ENCODE measurements at regions not wholly inside any gene's neighbourhood (a gene's known extent, or its start where the extent isn't known, plus 50 kb on each side); places are given as distances from the start of the nearest gene placed in this dataset.
"Not testable (repeated sequence)": the region's sequence is repeated elsewhere in the genome, so short reads cannot be mapped to it uniquely, and the experiment has no call there.

DNA sequence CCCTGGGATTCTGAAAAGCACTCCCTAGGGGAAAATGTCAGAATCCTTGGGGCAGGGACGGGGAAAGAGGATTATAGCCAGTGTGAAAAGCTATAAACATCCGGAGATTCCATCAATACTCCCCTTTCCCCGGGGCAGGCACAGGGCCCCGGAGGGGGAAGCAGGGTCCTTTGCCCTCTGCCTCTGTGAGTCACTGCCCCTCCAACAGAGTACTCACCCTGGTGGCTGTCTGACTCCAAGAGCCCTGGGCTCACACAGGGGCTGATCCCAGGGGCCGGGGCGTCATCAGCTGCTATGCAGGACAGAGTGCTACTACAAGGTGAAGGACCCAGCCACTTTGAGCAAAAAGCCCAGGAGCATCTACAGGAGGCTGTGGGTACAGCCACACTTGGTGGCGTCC is 133.0 kb upstream of the PRR20G start:
- no peak for DNase-seq (ENCODE audit: insufficient read length, low spot score)
- no peak for FAIRE-seq

DNA sequence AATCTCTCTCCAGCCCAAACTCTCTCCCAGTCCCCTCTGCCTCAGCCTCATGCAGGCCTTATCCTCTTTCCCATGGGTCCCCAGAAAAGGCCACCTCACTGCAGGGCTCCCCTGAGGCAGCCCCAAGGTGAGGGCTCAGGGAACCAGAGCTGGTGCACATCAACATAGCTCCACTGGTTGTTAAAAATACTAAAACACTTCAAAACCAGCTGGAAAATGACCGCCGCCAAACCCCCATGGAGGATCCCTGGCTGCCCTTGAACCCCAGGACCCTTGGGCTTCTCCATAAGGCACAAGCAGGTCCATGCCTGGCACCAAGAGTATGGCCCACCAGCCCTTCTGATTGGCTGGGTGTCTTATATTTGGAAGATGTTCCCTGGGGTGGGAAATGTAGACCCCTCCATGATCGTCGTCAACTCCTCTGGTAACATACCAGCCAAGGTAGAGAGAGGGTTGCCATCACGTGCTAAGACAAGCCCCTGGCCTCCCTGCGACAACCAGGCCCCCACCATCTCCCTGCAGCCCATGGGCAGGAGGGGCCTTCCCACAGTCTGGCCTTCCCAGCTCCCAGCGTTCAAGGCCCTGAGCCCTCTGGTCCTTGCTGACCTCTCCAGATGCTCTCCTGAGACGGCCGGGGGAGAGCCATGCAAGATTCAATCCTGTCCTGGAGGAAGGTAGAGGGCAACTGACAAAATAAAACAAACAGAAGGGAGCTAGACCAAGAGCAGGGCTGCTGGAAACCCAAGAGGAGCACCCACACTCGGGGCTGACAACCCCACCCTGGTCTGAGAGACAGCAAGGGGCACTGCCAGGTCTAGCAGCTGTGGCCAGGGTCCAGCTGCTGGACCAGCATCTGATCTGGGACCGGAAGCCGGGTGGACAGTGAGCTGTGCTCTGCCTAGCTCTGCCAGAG is 132.1 kb upstream of the PRR20G start:
- DNase-seq (ENCODE audit: insufficient read length, low spot score) (no peak), FAIRE-seq (no peak)

DNA sequence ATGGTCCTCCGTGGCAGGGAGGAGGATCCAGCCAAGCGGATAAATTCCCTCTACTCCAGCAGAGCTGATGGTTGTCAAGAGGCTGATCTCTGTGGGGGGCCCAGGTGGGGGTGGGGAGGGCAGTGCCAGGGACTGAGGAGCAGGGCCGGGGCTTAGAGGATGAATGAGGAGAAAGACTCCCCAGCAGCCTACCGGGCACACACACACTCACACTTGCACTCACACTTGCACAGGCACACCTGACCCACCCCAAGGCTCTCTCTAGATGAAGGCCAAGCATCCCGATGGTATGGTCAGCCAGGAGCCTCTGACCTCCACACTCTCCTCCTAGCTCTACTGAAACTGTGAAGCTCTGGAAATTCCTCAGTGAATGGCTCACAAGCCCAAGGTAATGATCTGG is 131.3 kb upstream of the PRR20G start:
- DNase-seq (ENCODE audit: insufficient read length, low spot score): no peak

DNA sequence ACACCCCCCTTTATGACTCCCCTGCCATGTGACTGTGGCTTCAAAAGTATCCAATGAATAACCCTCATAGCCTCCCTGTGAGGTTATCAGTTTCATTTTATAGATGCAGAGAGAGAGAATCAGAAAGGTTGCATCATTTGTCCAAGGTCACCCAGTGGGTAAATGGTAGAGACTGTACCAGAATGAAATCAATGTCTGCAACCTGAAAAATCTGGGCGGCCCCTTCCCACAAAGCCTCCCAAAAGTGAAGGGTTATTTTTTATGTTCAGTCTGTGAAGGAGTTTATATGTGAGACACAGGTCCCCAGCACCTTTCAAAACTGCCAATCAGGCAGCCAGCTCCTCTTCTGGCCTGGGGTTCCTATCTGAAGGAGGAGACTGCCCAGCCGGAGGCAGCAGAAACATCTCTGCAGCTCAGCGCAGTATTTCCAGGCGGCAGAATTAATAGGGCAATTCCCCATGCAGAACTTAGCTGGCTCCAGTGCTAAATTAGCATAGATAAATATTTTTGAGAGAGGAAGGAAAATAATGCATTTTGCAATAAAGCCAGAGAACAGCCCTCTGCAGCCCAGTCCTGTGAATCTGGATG is 130.8 kb upstream of the PRR20G start:
- FAIRE-seq: no peak
- DNase-seq (ENCODE audit: insufficient read length, low spot score): no peak

More for the DNA sequence above, 131.3 kb upstream of the PRR20G start:
- no peak for FAIRE-seq

DNA sequence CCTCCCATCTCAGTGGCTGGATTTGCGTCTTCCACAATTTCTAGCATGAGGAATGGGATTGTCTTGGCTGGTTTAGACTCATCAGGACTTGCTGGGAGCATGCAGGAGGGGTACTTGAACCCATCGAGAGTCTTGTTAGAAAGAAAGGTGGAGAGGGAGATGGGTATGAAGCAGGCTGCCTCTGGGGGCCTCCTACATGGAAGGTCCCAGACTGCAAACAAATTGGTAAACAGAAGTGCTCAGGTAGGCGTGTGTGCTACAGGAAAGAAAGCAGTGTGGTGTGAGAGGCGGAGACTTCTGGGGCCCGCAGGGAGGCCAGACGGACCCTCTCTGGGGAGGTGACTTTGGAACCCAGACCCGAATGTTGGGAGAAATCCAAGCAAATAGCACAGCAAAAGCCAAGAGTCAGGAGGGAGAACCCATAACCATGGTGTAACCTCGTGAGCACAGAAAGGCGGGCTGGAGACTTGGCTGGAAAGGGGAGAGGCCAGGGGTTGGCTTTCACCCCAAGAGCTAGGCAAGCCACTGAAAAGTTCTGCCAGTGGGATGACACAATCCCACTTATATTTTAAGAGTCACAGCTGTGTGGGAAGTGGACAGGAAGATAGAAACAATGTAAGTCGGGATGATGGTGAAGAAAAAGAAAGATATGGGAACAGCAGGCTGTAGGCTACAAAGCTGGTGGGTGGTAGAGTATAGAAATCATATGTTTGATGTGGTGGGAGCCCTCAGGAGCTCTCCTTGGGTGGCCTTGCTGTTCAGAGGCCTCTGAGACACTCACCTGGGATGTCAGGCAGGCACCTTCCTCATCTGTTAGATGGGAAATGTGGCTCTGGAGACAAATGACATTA is 130.1 kb upstream of the PRR20G start:
- FAIRE-seq: no peak
- DNase-seq (ENCODE audit: insufficient read length, low spot score): no peak

DNA sequence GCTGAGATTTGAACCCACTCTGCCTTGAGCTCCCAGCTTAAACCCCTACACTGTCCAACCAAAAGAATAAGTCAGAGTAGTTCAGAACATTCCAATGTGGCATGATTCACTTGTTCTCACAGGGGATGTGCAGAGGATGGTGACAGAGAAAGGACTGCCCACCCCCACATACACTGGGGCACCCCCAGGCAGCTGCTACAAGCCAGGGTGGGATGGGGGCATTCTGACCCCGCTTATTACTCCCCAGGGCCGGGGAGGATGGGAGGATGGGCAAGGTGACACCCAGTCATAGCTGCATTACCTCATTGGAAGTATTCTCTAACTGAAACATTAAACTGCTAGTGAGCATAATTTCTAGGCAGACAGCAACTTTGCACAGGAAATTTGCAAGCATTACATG is 126.0 kb upstream of the PRR20G start:
- DNase-seq (ENCODE audit: insufficient read length, low spot score) (no peak), FAIRE-seq (no peak)

DNA sequence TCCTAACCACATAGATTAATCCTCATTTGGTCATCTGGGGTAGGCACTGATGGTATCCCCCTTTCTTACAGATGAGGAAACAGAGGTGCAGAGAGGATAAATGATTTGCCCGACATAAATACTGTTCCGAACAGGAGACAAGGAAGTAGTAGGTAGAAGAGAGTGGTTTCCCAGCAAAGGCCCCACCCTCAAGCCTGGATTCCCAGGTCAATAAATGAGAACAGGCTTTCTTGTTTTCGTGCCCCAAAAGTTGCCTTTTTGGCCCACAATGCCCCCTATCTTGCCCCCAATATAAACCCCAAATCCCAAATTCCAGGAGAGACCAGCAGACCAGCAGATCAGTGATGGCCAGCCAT is 125.5 kb upstream of the PRR20G start:
- DNase-seq (ENCODE audit: insufficient read length, low spot score): no peak
- no peak for FAIRE-seq

DNA sequence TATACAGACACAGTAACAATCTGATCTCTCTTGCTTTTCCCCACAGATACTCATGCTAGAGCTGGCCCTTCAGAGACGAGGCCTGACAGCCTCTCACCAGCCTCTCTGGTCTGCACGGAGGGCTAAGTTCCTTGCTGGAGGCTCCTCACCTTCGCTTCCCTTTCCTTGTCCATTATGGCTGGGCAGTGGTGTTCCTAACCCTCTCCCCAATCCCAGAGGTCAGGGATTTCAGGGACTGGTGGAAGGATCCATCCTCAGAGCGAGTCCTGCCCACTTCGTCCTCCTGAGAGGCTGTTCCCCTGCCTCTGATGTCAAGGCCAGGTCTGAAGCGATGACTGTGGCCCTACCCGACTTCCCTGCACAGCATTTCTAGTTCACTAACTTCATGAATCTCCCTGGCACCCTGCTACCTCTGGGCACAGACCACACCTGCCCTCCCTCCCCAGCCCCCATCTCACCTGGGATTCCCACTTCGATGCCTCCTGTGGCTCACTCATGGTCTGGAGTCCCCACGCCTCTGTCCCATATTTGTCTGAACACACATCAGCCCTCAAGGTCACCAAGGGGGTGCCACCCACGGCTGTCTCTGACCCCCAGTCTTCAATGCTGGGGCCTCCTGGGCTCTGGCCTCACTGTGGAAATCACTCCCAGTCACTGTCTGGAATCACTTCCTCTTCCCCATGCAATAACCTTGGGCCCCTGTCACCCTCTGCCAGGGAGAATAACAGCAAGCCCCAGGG is 124.9 kb upstream of the PRR20G start:
- no peak for FAIRE-seq
- DNase-seq (ENCODE audit: insufficient read length, low spot score): no peak

DNA sequence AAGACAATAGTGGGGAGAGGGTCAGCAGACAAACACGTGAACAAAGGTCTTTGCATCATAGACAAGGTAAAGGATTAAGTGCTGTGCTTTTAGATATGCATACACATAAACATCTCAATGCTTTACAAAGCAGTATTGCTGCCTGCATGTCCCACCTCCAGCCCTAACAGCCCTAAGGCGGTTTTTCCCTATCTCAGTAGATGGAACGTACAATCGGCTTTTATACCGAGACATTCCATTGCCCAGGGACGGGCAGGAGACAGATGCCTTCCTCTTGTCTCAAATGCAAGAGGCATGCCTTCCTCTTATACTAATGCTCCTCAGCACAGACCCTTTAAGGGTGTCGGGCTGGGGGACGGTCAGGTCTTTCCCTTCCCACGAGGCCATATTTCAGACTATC is 124.0 kb upstream of the PRR20G start:
- DNase-seq (ENCODE audit: insufficient read length, low spot score); FAIRE-seq: not testable (repeated sequence)

DNA sequence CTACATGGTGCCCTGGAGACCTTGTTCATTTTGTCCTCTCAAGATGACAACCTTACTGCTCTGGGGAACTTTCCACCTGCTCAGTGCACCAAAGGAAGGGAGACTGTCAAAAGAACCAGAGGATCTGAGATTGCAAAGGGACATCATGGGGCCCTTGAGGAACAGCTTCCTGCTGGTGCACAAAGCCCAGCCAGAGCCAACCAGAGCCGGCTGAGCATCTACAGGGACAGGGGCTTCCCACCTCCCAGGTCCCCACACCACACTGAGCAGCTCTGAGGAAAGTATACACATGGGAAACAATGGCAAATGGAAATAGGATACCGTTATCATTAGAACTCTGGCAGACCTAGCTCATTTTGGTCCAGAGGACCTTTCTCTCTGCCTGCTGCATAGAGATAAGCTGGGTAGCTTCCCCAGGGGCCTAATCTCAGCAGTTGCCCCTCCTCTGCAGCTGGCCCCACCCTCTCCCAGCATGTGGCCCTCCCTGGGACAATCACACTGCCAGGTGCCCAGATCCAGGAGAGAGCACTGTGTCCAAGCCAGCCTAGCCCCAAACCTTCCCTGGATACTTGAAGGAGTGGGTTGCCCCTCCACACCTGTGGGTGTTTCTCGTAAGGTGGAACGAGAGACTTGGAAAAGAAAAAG is 123.4 kb upstream of the PRR20G start:
- FAIRE-seq (no peak), DNase-seq (ENCODE audit: insufficient read length, low spot score) (no peak)

DNA sequence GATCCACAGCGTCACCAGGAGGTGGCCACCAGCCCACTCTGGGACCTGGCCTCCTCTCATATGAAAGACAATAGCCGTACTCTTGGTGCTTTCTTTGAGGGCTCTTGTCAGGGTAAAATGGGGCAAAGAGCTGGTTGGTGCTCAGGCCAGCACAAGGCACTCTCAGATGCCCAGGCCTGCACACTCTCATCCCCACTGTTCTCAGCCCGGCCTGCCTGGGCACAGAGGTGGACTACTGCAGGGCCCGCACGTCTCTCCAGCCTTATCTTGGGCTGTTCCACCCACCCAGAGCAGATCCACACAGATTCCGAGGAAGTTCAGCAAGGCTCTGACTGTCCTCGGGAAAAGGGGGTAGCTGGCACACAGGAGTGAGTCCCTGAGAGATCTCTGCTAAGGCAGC is 122.8 kb upstream of the PRR20G start:
- FAIRE-seq (no peak), DNase-seq (ENCODE audit: insufficient read length, low spot score) (no peak)

DNA sequence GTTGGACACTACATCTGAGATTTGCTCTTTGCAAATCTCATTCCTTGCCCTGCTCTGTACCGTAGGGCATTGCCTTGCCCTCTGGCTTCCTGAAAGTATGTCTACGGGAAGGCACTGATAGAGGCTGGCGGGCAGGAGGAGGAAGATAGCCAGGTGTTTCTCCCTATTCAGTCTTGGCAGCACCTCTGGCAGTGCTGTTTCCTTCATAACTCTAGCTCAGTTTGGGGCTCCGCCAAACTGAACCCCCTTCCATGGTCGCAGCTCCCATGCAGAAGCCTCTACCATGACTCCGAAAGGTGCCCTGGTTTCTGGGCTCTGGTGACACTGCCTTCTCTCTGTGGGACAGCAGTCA is 122.3 kb upstream of the PRR20G start:
- no peak for DNase-seq (ENCODE audit: insufficient read length, low spot score)

DNA sequence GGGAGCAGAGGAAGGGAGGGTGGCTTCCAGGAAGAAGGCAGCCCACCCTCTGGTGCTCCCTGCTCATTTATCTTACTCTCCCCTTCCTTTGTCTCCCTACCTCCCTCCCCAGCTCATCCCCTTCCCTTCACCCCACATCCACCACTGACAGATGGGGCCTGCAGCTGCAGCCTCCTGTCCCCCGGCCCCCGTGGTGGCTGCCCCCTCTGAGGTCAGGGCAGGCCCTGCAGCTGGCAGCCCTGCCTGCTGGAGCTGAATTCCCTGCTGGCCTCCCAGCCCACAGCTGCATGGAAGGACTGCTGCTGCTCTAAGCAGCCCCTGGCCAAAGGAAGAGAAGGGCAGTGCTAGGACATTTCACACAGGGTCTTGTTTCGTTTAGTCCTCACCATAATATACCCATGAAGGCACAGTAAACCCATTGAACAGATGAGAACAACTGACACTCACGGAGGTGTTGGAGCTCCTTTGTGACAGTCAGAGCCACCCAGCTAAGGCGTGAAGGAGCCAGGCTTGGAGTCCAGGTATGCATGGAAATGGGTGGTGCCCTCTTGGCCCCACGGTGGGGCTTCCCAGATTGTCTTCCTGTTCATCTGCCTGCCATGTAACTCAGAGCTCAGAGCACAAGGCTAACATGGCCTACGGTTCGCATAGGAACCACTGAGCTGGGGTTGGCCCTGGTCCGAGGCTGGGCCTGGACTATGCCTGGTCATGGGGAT is 121.7 kb upstream of the PRR20G start:
- no peak for DNase-seq (ENCODE audit: insufficient read length, low spot score)
- no peak for FAIRE-seq

More for the DNA sequence above, 122.3 kb upstream of the PRR20G start:
- no peak for FAIRE-seq

DNA sequence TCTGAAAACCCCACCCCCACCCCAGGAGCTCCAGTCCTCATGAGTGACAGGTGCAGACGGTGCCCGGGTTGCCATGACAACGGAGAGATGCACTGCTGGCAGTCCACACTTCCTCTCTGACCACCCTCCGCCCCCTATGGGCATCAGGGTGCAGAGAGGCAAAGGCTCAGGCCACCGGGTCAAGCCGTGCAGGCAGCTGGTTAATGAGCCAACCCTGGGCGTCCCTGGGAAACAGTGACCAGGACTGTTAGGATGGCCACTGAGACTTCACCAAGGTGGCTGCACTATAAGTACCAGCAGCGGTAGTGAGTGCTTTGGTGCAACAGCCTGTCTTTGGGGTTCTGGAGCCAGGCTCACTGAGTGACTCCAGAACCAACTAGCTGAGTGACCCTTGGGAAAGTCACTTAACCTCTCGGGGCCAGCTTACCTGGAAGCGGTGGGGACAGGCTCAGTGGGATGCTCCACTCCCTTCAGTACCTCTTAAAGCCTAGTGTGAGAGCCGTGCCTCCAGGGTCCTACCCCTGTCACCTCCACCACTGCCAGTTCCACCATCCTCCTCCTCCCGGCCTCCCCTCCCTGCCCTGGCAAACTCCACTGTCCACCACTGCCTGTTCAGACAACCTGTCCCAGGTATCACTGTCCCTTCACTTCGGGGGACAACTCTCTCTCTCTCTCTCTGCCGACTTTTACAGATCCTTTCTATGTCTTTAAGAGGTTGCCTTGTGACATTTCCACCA is 121.0 kb upstream of the PRR20G start:
- no peak for FAIRE-seq
- no peak for DNase-seq (ENCODE audit: insufficient read length, low spot score)

DNA sequence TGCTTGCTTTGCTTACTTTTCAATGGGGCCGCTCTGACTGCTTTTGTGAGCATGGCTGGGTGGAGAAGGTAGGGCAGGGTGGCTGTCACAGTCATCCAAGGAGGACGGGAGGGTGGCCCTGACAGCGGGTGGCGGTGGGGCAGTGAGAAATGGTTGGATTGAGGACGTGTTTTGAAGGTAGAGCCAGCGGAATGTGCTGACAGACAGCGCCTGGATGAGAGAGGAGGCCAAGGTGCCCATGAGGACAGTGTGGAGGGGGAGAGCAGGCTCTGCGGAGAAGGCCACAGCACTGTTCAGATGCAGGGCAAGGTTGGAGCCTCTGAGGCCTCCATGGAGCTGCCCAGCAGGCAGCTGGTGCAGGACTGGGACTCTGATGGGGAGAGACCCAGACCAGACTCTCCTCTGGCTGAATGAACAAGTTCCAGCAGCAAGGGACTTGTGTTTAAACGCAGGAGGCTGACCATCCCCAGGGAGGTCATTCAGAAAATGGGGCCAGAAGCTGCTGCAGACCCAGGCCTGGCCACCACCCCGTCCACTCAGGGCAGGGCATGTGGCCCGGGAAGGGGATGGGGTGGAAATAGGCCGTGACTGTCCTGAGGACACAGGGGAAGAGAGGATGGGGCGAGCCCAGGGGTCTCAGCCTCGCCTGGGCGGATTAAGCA is 120.3 kb upstream of the PRR20G start:
- no peak for FAIRE-seq

DNA sequence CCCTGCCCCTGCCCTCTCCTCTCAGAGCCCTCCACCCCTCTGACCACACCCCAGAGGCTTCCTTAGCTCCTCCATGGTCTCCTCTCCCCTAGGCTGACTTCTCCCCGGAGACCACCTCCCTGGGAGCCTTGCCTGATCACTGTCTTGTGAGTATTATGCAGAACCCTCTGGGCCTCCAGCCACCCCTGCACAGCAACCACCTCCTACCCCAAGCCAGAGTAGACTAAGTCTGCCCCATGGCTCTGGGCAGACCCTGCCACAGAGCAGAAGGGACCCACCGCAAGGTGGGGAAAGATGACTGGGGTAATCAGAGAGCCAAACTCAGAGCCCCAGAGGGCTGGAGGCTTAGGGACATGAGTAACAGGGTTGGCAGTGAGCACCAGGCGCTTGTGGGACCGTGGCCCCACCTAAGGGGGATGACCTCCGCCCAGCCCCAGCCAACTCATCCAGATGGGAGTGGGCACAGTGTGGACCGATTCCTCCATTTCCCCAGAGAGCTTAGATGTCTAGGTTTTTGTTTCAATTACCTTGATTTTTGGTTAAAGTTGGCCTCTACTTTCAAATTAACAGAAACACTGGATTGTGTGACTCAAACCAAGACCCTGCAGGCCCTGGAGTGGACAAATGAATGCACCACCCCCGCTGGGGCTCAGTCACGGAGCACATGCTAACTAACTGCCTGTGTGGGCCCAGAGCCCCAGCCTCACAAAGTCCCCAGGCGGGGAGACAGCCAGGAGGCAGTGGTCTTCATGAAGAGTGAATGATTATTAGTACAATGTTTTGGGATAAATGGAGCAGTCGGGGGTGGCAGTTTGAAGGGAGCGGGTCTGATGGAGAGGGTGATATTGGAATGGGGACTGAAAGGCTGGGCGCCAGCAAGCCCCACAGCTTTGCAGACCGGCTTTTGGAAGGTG is 119.4 kb upstream of the PRR20G start:
- DNase-seq (ENCODE audit: insufficient read length, low spot score): no peak
- no peak for FAIRE-seq

More for the DNA sequence above, 120.3 kb upstream of the PRR20G start:
- no peak for DNase-seq (ENCODE audit: insufficient read length, low spot score)

DNA sequence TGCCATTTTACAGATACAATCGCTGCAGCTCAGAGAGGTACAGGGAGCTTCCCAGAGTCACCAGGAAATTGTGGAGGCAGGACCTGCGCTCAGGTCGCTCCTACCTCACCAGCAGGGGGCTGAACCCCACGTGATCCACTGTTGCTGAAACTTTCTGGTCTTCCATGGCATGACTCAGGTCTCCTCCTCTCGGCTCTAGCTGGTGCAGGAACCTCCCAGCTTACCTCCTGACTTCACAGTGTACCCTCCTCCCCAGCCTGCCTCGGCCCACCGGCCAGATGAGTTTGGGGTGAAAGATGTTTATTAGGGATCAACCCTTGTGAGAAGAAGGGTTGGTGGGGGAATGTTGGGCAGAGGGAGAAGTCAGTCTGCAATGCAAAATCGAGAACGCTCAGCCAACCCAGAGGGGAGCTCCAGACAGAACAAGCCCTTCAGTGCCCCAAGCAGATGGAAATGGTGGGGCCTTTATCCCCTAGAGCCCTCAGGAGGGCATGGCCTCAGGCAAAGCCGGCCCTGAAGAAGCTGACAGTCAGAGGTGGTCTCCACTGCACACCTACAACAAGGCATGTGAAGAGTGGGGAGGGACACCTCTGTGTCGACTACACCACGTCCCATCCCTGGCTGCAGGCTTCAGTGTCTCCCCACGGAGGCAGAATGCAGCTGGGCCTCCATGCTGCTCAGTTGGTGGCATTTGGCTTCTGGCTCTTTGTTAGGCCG is 118.6 kb upstream of the PRR20G start:
- no peak for FAIRE-seq
- peak; percentile 27 for DNase-seq (ENCODE audit: insufficient read length, low spot score)

All from GM19239 (cell line).